CD4-positive, alpha-beta T cell treated with Interleukin-12 subunit alpha and Interleukin-12 subunit beta, for 1 hour (primary cell): ENCODE measurements at regions not wholly inside any gene's neighbourhood (a gene's known extent, or its start where the extent isn't known, plus 50 kb on each side); places are given as distances from the start of the nearest gene placed in this dataset.

ENCODE experiments used
- DNase-seq: peaks from one replicate; pipeline ENCODE4 v3.0.0-alpha.2; 2020

- DNase-seq = no peak
These were observed 115.9 kb upstream of the NEK7 start for GRCh38 chr1:198040880-198041279.

GRCh38 chr1:198042168-198042567 lies 114.6 kb upstream of the NEK7 start:
- DNase-seq = no peak

GRCh38 chr1:198047913-198048312 lies 108.9 kb upstream of the NEK7 start:
- no peak for DNase-seq

GRCh38 chr1:198054510-198054909 lies 102.3 kb upstream of the NEK7 start:
- DNase-seq = no peak

GRCh38 chr1:198056255-198056654 lies 100.5 kb upstream of the NEK7 start:
- DNase-seq = no peak

GRCh38 chr1:198064181-198064580 lies 92.6 kb upstream of the NEK7 start:
- no peak for DNase-seq

GRCh38 chr1:198068285-198068684 lies 88.5 kb upstream of the NEK7 start:
- DNase-seq = no peak

GRCh38 chr1:198072177-198072576 lies 84.6 kb upstream of the NEK7 start:
- no peak for DNase-seq

GRCh38 chr1:198075296-198075695 lies 81.5 kb upstream of the NEK7 start:
- DNase-seq = no peak

- no peak for DNase-seq
These were observed 77.3 kb upstream of the NEK7 start for GRCh38 chr1:198079432-198079951.

GRCh38 chr1:198082576-198082975 lies 74.2 kb upstream of the NEK7 start:
- no peak for DNase-seq

GRCh38 chr1:198083549-198083948 lies 73.2 kb upstream of the NEK7 start:
- no peak for DNase-seq

- no peak for DNase-seq
These were observed 72.4 kb upstream of the NEK7 start for GRCh38 chr1:198084241-198084908.

- DNase-seq = no peak
These were observed 70.6 kb upstream of the NEK7 start for GRCh38 chr1:198086051-198086745.

GRCh38 chr1:198087831-198088230 lies 69.0 kb upstream of the NEK7 start:
- DNase-seq = no peak

GRCh38 chr1:198088360-198089071 lies 68.3 kb upstream of the NEK7 start:
- DNase-seq = peak; percentile 50

GRCh38 chr1:198096390-198096789 lies 60.4 kb upstream of the NEK7 start:
- no peak for DNase-seq

- no peak for DNase-seq
These were observed 57.0 kb upstream of the NEK7 start for GRCh38 chr1:198099755-198100154.

- no peak for DNase-seq
These were observed 54.9 kb upstream of the NEK7 start for GRCh38 chr1:198101716-198102453.

GRCh38 chr1:198102454-198102827 lies 54.4 kb upstream of the NEK7 start:
- peak; percentile 23 for DNase-seq

GRCh38 chr1:198105185-198105584 lies 51.6 kb upstream of the NEK7 start:
- no peak for DNase-seq

- no peak for DNase-seq
These were observed 50.8 kb upstream of the NEK7 start for GRCh38 chr1:198106011-198106410.
